ENCODE measurements at regions not wholly inside any gene's neighbourhood (a gene's known extent, or its start where the extent isn't known, plus 50 kb on each side); places are given as distances from the start of the nearest gene placed in this dataset.
"Not testable (repeated sequence)": the region's sequence is repeated elsewhere in the genome, so short reads cannot be mapped to it uniquely, and the experiment has no call there.

DNA sequence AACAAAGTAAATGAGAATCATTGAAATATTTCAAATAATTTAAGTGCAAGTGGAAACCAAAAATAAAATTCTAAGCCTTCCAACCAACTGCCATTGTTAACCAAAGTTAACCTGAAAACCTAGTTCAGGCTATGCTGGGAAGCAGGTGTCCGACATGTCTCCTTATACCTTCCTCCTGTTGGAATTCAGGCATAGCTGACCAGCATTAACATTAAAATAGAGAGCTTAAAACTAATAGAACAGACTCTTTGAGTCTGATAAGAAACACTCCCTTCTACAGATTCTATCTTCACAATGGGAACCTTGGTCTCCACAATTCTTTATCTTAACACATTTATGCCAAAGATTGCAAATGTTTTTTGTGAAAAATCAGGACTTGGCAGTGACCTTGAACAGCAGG, 1004.9 kb upstream of the NRXN1 start:
- no peak for DNase-seq (ENCODE audit: low spot score in 2 of 2)
- H3K27ac Mint-ChIP-seq = no peak overlapping the region
- H3K9me3 Mint-ChIP-seq = peaks cover 8% of the 10 kb centered on the region
- H3K4me3 Mint-ChIP-seq = no peak overlapping the region
- ATAC-seq = no peak
- no peaks in the 10 kb centered on the region for H3K36me3 Mint-ChIP-seq
- no peaks in the 10 kb centered on the region for H3K4me1 Mint-ChIP-seq

DNA sequence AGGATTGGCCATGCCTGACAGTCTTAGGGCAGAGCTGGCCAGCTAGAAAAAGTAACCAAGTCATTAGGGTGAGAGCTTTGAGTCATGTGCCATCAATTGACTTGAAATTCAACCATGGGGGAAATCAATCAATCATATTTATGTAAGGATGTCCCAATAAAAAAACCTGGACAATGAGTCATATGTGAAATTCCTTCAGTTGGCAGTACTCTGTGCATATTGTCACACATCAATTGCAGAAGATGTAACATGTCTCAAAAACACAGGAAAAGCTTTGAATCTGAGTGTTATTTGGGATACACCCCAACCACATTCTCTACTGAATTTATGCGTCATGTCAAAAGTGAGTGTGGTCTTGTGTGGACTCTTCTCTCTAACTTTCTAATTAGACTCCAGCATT, 1004.1 kb upstream of the NRXN1 start:
- Mint-ChIP-seq H3K9me3 (peaks cover 8% of the 10 kb centered on the region), H3K4me1 (no peaks in the 10 kb centered on the region), H3K36me3 (no peaks in the 10 kb centered on the region), H3K4me3 (no peak overlapping the region), H3K27ac (no peak overlapping the region)
- ATAC-seq = no peak
- DNase-seq (ENCODE audit: low spot score in 2 of 2) = no peak

DNA sequence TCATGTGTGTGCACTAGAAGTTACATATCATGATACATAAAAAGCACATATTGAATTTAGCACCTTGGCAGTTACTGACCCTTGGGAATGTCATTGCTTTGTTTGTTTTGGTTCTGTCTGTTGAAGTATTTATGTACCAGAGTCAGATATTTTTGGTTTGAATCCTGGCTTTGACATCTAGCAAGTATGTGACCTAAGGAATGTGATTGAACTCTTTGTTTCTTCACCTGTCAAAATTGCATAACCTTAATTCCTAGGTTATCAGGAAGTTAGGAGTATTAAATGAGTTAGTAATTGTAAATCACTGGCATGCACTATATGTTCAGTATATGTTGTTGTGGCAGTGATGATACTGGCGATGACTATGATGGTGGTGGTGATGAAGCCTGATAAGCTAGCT, 1003.5 kb upstream of the NRXN1 start:
- no peak for DNase-seq (ENCODE audit: low spot score in 2 of 2)
- H3K4me3 Mint-ChIP-seq = no peak overlapping the region
- ATAC-seq = no peak
- H3K36me3 Mint-ChIP-seq = no peaks in the 10 kb centered on the region
- peaks cover 8% of the 10 kb centered on the region for H3K9me3 Mint-ChIP-seq
- no peak overlapping the region for H3K27ac Mint-ChIP-seq
- H3K4me1 Mint-ChIP-seq = no peaks in the 10 kb centered on the region

DNA sequence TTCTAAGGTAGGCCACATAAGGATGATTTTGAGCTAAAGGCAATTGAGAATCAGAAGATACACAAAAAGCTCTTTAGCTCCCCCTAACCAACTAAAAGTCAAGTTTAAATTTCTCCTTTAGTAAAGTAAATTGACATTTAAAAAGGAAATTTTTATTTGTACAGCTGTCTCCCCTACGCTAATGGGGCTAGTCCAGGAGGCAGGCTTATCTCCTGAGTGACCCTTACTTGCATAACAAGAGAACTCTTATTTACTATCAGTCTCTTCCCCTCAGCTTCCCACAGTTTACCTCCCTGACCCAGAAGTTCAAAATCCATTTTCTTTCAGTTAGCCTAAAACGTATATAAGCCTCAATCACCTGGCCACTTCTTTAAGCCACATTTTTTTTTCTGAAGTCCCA, 1002.8 kb upstream of the NRXN1 start:
- no peak for ATAC-seq
- Mint-ChIP-seq H3K36me3 (no peaks in the 10 kb centered on the region), H3K4me3 (no peak overlapping the region), H3K9me3 (peaks cover 8% of the 10 kb centered on the region), H3K4me1 (no peaks in the 10 kb centered on the region), H3K27ac (no peak overlapping the region)
- DNase-seq (ENCODE audit: low spot score in 2 of 2) = no peak

DNA sequence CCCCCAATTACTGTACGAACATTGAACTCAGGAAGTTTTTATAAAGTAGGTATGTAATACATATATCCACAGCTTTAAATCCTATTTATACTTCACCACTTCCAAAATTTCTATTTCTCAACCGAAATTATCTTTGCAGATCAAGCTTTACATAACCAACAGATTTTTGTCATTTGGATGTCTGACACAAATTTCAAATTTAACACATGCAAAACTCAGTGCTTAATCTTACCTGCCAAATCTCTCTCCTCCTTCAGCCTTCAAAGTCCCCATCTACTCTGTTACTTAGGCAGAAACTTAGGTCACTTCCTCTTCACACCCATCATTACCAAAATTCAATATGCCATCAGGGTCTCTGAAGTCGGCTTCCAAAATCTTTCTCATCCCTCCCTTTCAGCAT, 990.1 kb upstream of the NRXN1 start:
- DNase-seq (ENCODE audit: low spot score in 2 of 2) (no peak), ATAC-seq (no peak)
- Mint-ChIP-seq H3K4me3 (no peak overlapping the region), H3K9me3 (peaks cover 26% of the 10 kb centered on the region), H3K4me1 (no peaks in the 10 kb centered on the region), H3K27ac (no peak overlapping the region), H3K36me3 (no peaks in the 10 kb centered on the region)

DNA sequence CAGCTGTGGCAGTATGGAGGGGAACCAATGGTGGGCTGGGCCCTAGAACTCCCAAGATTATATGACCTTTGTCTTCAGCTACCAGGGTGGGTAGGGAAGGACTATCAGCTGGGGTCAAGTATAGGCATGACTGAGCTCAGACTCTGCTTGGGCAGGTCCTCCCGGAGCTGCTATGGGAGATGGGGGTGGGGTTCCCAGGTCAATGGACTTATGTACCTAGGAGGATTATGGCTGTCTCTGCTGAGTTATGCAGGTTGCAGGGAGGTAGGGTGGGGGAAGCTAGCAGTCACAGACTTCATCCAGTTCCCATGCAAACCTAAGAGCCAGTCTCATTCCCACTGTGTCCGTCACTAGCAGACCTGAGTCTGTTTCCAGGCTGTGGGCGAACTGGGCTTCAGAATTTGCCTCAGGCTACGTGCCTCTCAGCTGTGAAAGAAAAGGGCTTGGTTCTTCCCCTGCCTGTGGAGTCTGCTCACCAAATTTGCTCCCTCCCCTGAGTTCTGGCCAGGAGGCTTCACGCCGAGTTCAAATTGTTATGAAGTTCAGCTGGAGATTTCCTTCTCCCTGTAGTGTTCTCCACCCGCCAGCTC, 985.8 kb upstream of the NRXN1 start:
- ATAC-seq (peak; percentile 13), DNase-seq (ENCODE audit: low spot score in 2 of 2) (no peak)
- H3K4me1 Mint-ChIP-seq = no peaks in the 10 kb centered on the region
- no peaks in the 10 kb centered on the region for H3K36me3 Mint-ChIP-seq
- H3K4me3 Mint-ChIP-seq = no peak overlapping the region
- H3K9me3 Mint-ChIP-seq = peaks cover 22% of the 10 kb centered on the region
- H3K27ac Mint-ChIP-seq = no peak overlapping the region

DNA sequence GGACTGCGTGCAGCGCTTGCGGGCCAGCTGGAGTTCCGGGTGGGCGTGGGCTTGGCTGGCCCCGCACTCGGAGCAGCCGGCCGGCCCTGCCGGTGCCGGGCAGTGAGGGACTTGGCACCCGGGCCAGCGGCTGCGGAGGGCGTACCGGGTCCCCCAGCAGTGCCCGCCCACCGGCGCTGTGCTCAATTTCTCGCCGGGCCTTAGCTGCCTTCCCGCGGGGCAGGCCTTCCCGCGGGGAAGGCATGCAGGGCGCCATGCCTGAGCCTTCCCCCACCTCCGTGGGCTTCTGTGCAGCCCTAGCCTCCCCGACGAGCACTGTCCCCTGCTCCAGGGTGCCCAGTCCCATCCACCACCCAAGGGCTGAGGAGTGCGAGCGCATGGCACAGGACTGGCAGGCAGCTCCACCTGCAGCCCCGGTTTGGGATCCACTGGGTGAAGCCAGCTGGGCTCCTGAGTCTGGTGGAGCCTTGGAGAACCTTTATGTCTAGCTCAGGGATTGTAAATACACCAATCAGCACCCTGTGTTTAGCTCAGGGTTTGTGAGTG, 975.0 kb upstream of the NRXN1 start:
- ATAC-seq, H3K36me3 Mint-ChIP-seq, H3K9me3 Mint-ChIP-seq: not testable (repeated sequence)

DNA sequence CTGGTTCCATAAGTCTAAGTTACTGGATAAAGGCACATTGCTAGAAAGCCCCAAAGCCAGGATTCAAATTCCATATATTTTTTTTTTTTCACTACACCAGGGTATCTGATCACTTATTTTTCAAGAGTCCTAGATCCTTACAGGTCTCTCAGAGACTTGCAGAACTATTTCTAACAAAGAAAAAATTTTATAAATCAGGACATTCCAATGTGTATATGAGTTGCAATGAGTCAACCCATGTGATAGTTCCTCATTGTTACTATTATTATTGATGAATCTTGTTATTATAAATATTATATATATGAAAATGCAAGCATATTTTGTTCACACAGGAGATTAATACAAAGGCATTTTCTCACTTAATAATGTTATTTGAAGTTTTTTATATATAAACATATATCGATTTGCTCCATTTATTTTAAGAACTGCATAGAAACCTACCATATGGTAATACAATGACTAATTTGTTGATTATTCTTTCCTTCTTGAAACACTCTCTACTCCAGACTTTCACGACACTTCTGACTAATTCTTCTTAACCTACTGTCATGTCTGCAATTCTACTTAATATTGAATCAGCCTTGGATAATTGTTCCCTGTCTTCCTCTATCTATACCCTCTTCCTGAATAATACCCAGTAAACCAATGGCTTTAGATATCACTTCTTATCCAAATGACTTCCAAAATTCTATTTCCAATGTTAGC, 968.4 kb upstream of the NRXN1 start:
- peaks cover 13% of the 10 kb centered on the region for H3K9me3 Mint-ChIP-seq
- ATAC-seq = no peak

More for the DNA sequence above, 975.0 kb upstream of the NRXN1 start:
- not testable (repeated sequence) for H3K4me1 Mint-ChIP-seq; H3K27ac Mint-ChIP-seq; DNase-seq (ENCODE audit: low spot score in 2 of 2); H3K4me3 Mint-ChIP-seq

DNA sequence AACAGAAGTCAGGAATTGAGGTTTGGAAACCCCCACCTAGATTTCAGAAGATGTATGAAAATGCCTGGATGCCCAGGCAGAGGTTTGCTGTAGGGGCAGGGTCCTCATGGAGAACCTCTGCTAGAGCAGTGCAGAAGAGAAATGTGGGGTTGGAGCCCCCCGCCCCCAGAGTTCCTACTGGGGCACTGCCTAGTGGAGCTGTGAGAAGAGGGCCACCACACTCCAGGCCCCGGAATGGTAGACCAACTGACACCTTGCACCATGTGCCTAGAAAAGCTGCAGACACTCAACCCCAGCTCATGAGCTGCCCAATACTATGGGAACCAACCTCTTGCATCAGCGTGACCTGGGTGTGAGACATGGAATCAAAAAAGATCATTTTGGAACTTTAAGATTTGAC, 967.0 kb upstream of the NRXN1 start:
- no peaks in the 10 kb centered on the region for H3K36me3 Mint-ChIP-seq
- H3K4me3 Mint-ChIP-seq = no peak overlapping the region
- no peak overlapping the region for H3K27ac Mint-ChIP-seq
- ATAC-seq (no peak), DNase-seq (ENCODE audit: low spot score in 2 of 2) (no peak)
- no peaks in the 10 kb centered on the region for H3K4me1 Mint-ChIP-seq
- peaks cover 15% of the 10 kb centered on the region for H3K9me3 Mint-ChIP-seq

More for the DNA sequence above, 968.4 kb upstream of the NRXN1 start:
- no peaks in the 10 kb centered on the region for H3K36me3 Mint-ChIP-seq
- no peak overlapping the region for H3K4me3 Mint-ChIP-seq
- no peaks in the 10 kb centered on the region for H3K4me1 Mint-ChIP-seq
- DNase-seq (ENCODE audit: low spot score in 2 of 2) = no peak
- H3K27ac Mint-ChIP-seq = no peak overlapping the region

DNA sequence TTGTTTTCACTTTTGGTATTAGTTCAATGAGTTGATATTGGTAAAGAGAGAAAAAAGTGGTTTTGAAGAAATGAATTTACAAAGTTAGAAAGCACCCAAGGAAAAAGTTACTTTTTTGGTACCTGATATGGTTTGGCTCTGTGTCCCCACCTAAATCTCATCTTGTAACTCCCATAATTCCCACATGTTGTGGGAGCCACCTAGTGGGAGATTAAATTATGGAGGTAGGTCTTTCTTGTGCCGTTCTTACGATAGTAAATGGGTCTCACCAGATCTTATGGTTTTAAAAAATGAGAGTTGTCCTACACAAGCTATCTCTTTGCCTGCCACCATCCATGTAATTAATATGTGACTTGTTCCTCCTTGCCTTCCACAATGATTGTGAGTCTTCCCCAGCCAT, 965.6 kb upstream of the NRXN1 start:
- DNase-seq (ENCODE audit: low spot score in 2 of 2) (no peak), ATAC-seq (no peak)
- peaks cover 19% of the 10 kb centered on the region for H3K9me3 Mint-ChIP-seq
- H3K4me1 Mint-ChIP-seq = no peaks in the 10 kb centered on the region
- no peak overlapping the region for H3K27ac Mint-ChIP-seq
- H3K36me3 Mint-ChIP-seq = no peaks in the 10 kb centered on the region
- H3K4me3 Mint-ChIP-seq = no peak overlapping the region

DNA sequence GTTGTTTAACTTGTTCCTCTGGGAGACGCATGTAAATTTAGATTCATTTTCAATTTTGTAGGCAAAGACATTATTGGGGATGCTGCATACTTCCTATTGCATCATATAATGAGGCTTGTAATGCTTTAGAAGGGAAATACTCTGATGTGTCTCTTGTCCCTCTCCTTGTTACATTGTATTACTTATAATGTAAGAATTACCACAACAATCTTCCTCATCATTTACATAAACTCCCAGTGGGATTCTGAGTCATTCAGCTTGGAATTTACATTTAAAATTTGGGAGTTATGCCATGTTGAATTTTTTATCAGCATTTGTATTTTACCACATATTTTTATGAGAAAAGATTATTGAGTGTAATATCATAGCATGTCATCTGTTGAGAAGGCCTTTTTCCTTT, 963.4 kb upstream of the NRXN1 start:
- no peak for ATAC-seq
- DNase-seq (ENCODE audit: low spot score in 2 of 2) = no peak
- Mint-ChIP-seq H3K4me3 (no peak overlapping the region), H3K36me3 (no peaks in the 10 kb centered on the region), H3K4me1 (no peaks in the 10 kb centered on the region), H3K9me3 (peaks cover 14% of the 10 kb centered on the region), H3K27ac (no peak overlapping the region)

DNA sequence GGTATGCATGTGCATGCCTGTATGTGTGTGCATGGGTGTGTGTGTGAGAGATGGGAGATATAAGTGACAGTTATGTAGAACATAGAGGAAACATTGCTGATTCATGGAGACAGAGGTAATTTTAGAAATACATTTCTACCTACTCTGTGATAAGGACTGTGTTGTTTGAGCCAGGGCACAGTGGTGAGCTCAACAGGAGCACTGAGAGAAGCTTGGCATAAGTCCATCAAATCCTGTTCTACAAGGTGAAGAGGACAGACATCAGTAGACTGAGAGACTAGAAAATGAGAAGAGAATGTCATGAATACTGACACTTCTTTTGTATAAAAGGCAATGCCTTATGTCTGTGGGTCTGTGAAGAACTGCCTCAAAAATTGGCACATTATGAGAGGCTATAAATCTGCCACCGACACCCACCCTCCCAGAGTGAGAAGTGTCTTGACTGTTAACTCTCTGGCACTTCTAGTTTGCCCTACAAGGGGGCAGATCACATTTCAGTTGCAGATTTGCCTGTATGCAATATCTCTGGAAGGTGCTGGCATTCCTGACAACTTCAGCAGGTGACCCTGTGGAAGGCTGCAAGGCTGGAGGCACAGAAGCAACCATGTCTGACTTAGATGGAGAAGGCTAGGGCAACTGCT, 962.3 kb upstream of the NRXN1 start:
- Mint-ChIP-seq H3K9me3 (peaks cover 16% of the 10 kb centered on the region), H3K4me3 (no peak overlapping the region), H3K27ac (no peak overlapping the region), H3K36me3 (no peaks in the 10 kb centered on the region), H3K4me1 (no peaks in the 10 kb centered on the region)
- ATAC-seq (no peak), DNase-seq (ENCODE audit: low spot score in 2 of 2) (no peak)

DNA sequence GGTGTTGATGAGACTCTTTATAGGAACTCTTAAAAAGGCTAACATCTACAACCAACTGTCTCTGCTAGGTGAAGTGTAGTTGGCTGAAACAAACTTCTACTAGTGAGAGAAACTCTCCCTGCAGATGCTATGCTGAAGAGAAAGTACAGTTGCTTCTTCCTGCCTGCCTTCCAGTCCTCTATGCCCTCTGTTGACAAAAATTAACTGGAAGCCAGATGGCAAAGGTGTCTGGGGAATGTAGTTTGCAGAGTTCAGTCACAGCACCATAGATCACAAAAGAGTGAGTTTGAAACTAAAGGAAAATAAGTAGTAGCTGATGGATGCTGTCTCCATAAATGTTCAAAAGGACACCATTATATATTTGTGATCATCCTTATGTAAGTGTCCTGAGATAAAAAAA, 958.8 kb upstream of the NRXN1 start:
- no peaks in the 10 kb centered on the region for H3K4me1 Mint-ChIP-seq
- ATAC-seq = no peak
- H3K4me3 Mint-ChIP-seq = no peak overlapping the region
- H3K27ac Mint-ChIP-seq = no peak overlapping the region
- DNase-seq (ENCODE audit: low spot score in 2 of 2) = no peak
- H3K9me3 Mint-ChIP-seq = peaks cover 13% of the 10 kb centered on the region
- no peaks in the 10 kb centered on the region for H3K36me3 Mint-ChIP-seq

DNA sequence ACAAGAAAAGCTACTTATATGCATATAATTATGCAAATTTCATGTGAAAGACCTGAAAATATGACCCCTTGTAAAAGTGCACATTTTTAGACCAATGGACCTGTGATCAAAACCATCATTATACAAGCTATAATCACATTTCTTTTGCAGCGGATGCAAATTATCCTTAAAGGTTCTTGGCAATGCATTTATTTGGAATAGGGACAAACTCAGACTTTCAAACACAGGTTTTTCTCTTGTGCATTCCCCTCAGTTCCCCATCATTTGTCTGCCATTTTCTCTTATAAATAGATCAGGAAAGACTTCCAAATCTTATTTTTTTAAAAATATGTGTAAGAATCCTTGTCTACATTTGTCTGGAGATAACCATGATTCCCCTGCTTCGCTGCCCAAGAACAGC, 954.2 kb upstream of the NRXN1 start:
- DNase-seq (ENCODE audit: low spot score in 2 of 2) = no peak
- Mint-ChIP-seq H3K9me3 (peaks cover 7% of the 10 kb centered on the region), H3K27ac (no peak overlapping the region), H3K36me3 (no peaks in the 10 kb centered on the region), H3K4me3 (no peak overlapping the region), H3K4me1 (no peaks in the 10 kb centered on the region)
- no peak for ATAC-seq

DNA sequence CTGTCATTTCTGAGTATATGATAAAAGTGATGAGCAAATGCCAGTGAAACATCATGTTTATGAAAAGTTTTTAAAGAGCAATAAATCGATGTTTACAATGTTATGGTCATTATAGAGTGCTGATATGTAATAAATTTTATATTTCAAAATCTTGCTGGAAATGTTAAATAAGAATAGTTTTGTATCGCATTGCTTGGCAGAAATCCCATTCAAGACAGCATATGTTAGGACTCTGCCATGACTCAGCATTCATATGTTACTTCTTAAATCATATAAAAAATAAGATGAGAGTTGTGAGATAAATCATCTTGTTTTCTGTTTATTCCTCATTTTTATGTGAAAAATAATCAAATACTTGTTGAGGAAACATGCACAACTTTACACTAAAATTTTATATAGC, 949.9 kb upstream of the NRXN1 start:
- DNase-seq (ENCODE audit: low spot score in 2 of 2) (no peak), ATAC-seq (no peak)
- no peaks in the 10 kb centered on the region for H3K4me1 Mint-ChIP-seq
- H3K36me3 Mint-ChIP-seq = no peaks in the 10 kb centered on the region
- H3K9me3 Mint-ChIP-seq = peaks cover 5% of the 10 kb centered on the region
- no peak overlapping the region for H3K4me3 Mint-ChIP-seq
- no peak overlapping the region for H3K27ac Mint-ChIP-seq

DNA sequence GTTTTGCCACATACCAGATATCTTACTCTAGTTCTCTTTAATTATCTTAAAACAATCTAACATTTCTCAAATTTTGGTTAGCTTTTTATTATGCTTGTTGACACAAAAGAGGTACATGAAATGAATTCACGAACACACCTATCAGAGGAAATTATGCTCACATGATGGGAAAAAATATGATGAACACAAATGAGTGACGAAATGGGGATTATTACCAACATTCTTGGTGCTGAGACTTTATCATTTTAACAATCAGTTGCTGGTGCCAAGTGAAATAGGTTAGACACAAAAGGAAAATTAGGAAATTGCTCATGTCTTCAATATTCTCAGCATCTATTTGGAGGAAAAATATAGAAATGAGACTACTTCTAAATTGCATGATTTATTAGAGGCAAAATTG, 944.7 kb upstream of the NRXN1 start:
- Mint-ChIP-seq H3K36me3 (no peaks in the 10 kb centered on the region), H3K4me3 (no peak overlapping the region), H3K27ac (no peak overlapping the region), H3K9me3 (peaks cover 12% of the 10 kb centered on the region), H3K4me1 (no peaks in the 10 kb centered on the region)
- no peak for ATAC-seq
- no peak for DNase-seq (ENCODE audit: low spot score in 2 of 2)

Data from stimulated activated effector memory CD8-positive, alpha-beta T cell treated with anti-CD3 and anti-CD28 coated beads, Interleukin-12 subunit alpha, Interleukin-12 subunit beta, amount 100 ng/mL, for 72 hours (primary cell).